ENCODE measurements at regions not wholly inside any gene's neighbourhood (a gene's known extent, or its start where the extent isn't known, plus 50 kb on each side); places are given as distances from the start of the nearest gene placed in this dataset.
"Not testable (repeated sequence)": the region's sequence is repeated elsewhere in the genome, so short reads cannot be mapped to it uniquely, and the experiment has no call there.

DNA sequence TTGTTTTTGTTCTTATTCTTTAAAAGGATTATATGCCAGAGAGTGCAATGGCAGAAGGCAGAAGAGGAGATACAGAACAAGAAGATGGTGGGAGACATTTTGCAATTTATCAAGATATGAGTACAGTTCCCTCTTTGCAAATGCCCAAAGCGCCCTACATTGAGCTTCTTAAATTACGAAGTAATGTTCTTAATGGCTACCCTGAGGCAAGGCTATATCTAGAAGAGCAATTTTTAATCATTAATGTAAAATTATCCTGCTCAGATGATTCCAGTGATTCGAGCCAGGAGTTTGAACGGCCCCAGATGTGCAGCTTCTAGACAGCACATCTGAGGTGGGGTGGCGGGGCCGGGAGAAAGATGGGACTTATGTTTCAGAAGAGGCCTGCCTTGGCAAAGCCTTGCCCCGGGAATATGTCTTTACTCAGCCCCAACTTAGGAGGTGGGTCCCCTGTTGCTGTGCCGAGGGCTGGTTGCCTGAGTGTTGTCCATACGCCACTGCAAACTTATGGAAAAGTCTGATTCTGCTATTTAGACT is 84.9 kb upstream of the MLN start:
- H3K27me3 ChIP-seq = peaks cover 0 to 4% (median 0%) of the 10 kb centered on the region in 3 donors

DNA sequence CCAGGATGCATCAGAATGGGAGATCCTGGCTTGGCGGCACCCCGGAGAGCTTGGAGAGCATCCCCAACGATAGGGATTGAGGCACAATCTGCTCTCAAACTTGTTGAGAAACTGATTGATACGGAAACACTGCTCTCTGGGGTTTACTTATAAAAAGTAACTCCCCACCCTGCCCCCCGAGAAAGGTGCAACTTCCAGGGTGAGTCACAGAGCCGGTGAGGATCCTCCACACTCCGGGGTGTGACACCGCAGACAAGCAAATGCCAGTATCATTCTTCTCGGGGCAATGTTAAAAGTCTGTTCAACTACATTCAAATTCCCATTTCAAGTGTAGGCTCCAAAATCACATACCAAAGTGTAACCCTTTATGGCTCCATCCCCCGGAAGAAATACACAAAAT is 84.4 kb upstream of the MLN start:
- no peak for ATAC-seq
- Histone ChIP-seq H3K36me3 (no peaks in the 10 kb centered on the region), H3K27ac (no peak overlapping the region), H3K4me1 (no peaks in the 10 kb centered on the region), H3K27me3 (peaks cover 0 to 4% (median 0%) of the 10 kb centered on the region in 3 donors), H3K4me3 (no peak overlapping the region), H3K9me3 (no peaks in the 10 kb centered on the region)
- intact Hi-C loops (cut with DNase I; ENCODE audit: low total_unique reads) (no loop called here), in situ Hi-C loops (cut with MboI; ENCODE audit: low sequenced_read_pairs in 4 of 4) (no loop called here)
- TF ChIP-seq, protein P1, sequence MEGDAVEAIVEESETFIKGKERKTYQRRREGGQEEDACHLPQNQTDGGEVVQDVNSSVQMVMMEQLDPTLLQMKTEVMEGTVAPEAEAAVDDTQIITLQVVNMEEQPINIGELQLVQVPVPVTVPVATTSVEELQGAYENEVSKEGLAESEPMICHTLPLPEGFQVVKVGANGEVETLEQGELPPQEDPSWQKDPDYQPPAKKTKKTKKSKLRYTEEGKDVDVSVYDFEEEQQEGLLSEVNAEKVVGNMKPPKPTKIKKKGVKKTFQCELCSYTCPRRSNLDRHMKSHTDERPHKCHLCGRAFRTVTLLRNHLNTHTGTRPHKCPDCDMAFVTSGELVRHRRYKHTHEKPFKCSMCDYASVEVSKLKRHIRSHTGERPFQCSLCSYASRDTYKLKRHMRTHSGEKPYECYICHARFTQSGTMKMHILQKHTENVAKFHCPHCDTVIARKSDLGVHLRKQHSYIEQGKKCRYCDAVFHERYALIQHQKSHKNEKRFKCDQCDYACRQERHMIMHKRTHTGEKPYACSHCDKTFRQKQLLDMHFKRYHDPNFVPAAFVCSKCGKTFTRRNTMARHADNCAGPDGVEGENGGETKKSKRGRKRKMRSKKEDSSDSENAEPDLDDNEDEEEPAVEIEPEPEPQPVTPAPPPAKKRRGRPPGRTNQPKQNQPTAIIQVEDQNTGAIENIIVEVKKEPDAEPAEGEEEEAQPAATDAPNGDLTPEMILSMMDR (IDR thresholded peaks at IDR 0.05 in 4 of 5, conservative IDR thresholded peaks at IDR 0.05 in 1 of 5) = no peak
- no peak for TF ChIP-seq POLR2A (IDR thresholded peaks at IDR 0.05)
- DNase-seq = no peak

More for the DNA sequence above, 84.9 kb upstream of the MLN start:
- in situ Hi-C loops (cut with MboI; ENCODE audit: low sequenced_read_pairs in 4 of 4) (no loop called here), intact Hi-C loops (cut with DNase I; ENCODE audit: low total_unique reads) (no loop called here)
- no peak for ATAC-seq
- Histone ChIP-seq H3K27ac (no peak overlapping the region), H3K4me1 (no peaks in the 10 kb centered on the region), H3K9me3 (no peaks in the 10 kb centered on the region), H3K4me3 (no peak overlapping the region), H3K36me3 (no peaks in the 10 kb centered on the region)
- TF ChIP-seq POLR2A (IDR thresholded peaks at IDR 0.05) = no peak
- TF ChIP-seq, protein P1 (IDR thresholded peaks at IDR 0.05 in 4 of 5, conservative IDR thresholded peaks at IDR 0.05 in 1 of 5) = no peak
- DNase-seq = no peak

- no peak overlapping the region for H3K27ac ChIP-seq
- H3K4me3 ChIP-seq = no peak overlapping the region
- H3K36me3 ChIP-seq = no peaks in the 10 kb centered on the region
- in situ Hi-C loops (cut with MboI; ENCODE audit: low sequenced_read_pairs in 4 of 4) (no loop called here), intact Hi-C loops (cut with DNase I; ENCODE audit: low total_unique reads) (no loop called here)
- TF ChIP-seq POLR2A (IDR thresholded peaks at IDR 0.05) = no peak
- TF ChIP-seq, protein P1 (IDR thresholded peaks at IDR 0.05 in 4 of 5, conservative IDR thresholded peaks at IDR 0.05 in 1 of 5) = no peak
- peak; percentile 15 to 44 for DNase-seq
- H3K9me3 ChIP-seq = no peaks in the 10 kb centered on the region
- no peaks in the 10 kb centered on the region for H3K4me1 ChIP-seq
- peak; percentile 62 to 77 for ATAC-seq
- H3K27me3 ChIP-seq = peaks cover 0 to 4% (median 0%) of the 10 kb centered on the region in 3 donors
Observed at GRCh38 chr6:33886673-33887144, 82.9 kb upstream of the MLN start.

DNA sequence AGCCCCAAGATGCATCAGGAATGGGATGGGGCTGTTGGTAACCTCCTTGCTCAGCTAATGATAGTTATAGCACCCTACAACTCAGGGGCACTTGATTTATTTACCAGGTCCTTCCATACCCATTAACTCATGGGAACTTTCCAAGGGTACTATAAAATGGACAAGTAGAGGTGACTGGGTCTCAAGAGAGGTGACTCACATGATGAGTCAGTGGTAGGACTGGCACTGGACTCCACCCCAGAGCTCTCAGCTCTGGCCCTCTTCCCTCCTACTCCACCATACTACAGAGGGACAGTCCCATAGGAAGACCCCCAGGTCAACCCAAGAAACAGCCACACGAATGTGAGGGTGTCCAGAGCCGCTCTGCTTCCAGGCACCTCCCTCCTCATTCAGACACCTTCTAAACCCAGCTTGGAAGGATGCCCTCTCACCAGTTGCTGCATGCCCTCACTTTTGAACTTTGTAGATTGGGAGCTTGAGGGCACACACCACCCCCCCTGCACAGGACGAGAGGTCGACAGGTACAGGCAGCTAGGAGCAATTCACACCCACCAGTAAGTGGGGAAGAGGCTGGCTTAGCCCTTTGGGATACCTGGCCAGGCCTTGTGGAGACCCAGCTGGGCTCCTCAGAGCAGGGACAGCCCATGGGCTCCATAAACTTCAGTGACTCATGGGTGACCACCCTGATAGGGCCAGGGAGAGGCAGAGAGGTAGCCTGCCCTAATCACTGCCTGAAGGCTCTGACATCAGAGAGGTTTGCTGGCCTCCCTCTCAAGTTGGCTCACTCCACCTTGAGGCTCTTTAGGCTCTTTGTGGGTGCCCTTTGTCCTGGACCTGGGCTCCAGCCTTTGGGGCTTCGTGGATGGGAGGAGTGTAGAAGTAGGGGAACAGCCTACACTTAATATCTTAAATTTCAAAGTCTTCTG is 81.6 kb upstream of the MLN start:
- no peaks in the 10 kb centered on the region for H3K4me1 ChIP-seq
- H3K36me3 ChIP-seq = no peaks in the 10 kb centered on the region
- no peaks in the 10 kb centered on the region for H3K9me3 ChIP-seq
- TF ChIP-seq, protein P1 (IDR thresholded peaks at IDR 0.05 in 4 of 5, conservative IDR thresholded peaks at IDR 0.05 in 1 of 5) = no peak
- TF ChIP-seq POLR2A (IDR thresholded peaks at IDR 0.05) = no peak
- DNase-seq = no peak
- H3K27me3 ChIP-seq = peaks cover 0 to 4% (median 0%) of the 10 kb centered on the region in 3 donors
- in situ Hi-C loops (cut with MboI; ENCODE audit: low sequenced_read_pairs in 4 of 4) (no loop called here), intact Hi-C loops (cut with DNase I; ENCODE audit: low total_unique reads) (no loop called here)
- no peak for ATAC-seq
- no peak overlapping the region for H3K4me3 ChIP-seq
- no peak overlapping the region for H3K27ac ChIP-seq

DNA sequence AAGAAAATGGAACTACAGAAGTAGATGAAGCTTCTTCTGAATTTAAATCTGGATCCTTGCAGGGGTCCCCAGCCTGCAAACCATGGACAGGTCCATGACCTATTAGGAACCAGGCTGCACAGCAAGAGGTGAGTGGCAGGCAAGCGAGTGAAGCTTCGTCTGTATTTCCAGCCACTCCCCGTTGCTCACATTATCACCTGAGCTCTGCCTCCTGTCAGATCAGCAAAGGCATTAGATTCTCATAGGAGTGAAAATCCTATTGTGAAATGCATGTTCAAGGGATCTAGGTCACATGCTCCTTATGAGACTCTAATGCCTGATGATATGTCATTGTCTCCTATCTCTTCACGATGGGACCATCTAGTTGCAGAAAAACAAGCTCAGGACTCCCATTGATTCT is 79.8 kb upstream of the MLN start:
- H3K27ac ChIP-seq; H3K4me3 ChIP-seq; DNase-seq; H3K4me1 ChIP-seq; H3K36me3 ChIP-seq; ATAC-seq; H3K9me3 ChIP-seq; in situ Hi-C loops (cut with MboI; ENCODE audit: low sequenced_read_pairs in 4 of 4); H3K27me3 ChIP-seq; intact Hi-C loops (cut with DNase I; ENCODE audit: low total_unique reads): not testable (repeated sequence)
